WTC11 (cell line): ENCODE measurements at regions not wholly inside any gene's neighbourhood (a gene's known extent, or its start where the extent isn't known, plus 50 kb on each side); places are given as distances from the start of the nearest gene placed in this dataset.

Source experiments
- CREM ChIP-seq: sonication (generic); formaldehyde crosslinking; IDR thresholded peaks from 2 replicates; pipeline ENCODE4 v1.8.1; 2022; ENCODE audit warnings: mild to moderate bottlenecking, missing genetic modification reagents, moderate library complexity
- GABPB1 ChIP-seq: sonication (generic); formaldehyde crosslinking; IDR thresholded peaks from 2 replicates; pipeline ENCODE4 v1.8.1; 2023; ENCODE audit warnings: mild to moderate bottlenecking, missing genetic modification reagents
- NR3C1 ChIP-seq: sonication (generic); formaldehyde crosslinking; conservative IDR thresholded peaks from 2 replicates; pipeline ENCODE4 v1.8.1; 2023; ENCODE audit warnings: low read depth, mild to moderate bottlenecking, missing genetic modification reagents
- RORB ChIP-seq: fragments of 250-450 bp; sonication (Bioruptor Pico); IDR thresholded peaks from 2 replicates; pipeline ENCODE4 v1.9.0; 2021; ENCODE audit warnings: mild to moderate bottlenecking
- TP53 ChIP-seq: sonication (generic); formaldehyde crosslinking; IDR thresholded peaks from 2 replicates; pipeline ENCODE4 v1.8.1; 2023; ENCODE audit warnings: mild to moderate bottlenecking, missing genetic modification reagents
- TF ChIP-seq, protein P1 (sequence below): fragments of 200-600 bp; IDR thresholded peaks from 2 replicates; pipeline ENCODE4 v1.8.0; 2022; ENCODE audit warnings: antibody characterized with exemption
- TF ChIP-seq, protein P2 (sequence below): sonication (generic); formaldehyde crosslinking; IDR thresholded peaks from 2 replicates; pipeline ENCODE4 v1.8.0; 2022; ENCODE audit warnings: mild to moderate bottlenecking, missing genetic modification reagents
- TF ChIP-seq, protein P3 (sequence below): sonication (generic); formaldehyde crosslinking; IDR thresholded peaks from 2 replicates; pipeline ENCODE4 v1.8.1; 2023; ENCODE audit warnings: mild to moderate bottlenecking, missing genetic modification reagents, moderate library complexity
- TF ChIP-seq, protein P4 (sequence below): fragments of 250-450 bp; sonication (Bioruptor Pico); IDR thresholded peaks from 2 replicates; pipeline ENCODE4 v1.9.0; 2021; ENCODE audit warnings: moderate library complexity, mild to moderate bottlenecking, inconsistent platforms, borderline replicate concordance

DNA sequence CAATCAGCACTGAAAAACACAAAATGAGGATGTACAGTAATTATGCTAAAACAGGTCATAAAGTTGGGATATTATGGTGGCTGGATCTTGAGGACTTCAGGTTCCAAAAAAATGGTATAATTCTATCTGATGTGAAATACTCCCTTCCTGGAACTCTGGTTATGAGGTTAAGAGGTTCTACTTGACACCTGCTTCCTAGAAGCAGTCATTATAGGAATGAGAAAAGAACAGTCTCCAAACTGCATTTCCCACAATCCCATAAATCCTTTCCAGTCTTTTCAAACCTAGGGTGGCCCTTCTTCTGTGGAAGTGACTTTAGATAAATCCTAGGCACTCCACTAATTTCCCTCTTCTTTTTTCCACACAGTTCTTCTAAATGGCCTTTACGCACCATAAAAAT lies 63.7 kb upstream of the OR10AD1 start:
- TF ChIP-seq GABPB1 (CRISPR knock-in tag) = no peak
- TF ChIP-seq, protein P1, sequence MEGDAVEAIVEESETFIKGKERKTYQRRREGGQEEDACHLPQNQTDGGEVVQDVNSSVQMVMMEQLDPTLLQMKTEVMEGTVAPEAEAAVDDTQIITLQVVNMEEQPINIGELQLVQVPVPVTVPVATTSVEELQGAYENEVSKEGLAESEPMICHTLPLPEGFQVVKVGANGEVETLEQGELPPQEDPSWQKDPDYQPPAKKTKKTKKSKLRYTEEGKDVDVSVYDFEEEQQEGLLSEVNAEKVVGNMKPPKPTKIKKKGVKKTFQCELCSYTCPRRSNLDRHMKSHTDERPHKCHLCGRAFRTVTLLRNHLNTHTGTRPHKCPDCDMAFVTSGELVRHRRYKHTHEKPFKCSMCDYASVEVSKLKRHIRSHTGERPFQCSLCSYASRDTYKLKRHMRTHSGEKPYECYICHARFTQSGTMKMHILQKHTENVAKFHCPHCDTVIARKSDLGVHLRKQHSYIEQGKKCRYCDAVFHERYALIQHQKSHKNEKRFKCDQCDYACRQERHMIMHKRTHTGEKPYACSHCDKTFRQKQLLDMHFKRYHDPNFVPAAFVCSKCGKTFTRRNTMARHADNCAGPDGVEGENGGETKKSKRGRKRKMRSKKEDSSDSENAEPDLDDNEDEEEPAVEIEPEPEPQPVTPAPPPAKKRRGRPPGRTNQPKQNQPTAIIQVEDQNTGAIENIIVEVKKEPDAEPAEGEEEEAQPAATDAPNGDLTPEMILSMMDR = no peak
- TF ChIP-seq RORB = no peak
- TF ChIP-seq CREM (CRISPR knock-in tag) = no peak
- TF ChIP-seq NR3C1 = no peak
- TF ChIP-seq, protein P2, sequence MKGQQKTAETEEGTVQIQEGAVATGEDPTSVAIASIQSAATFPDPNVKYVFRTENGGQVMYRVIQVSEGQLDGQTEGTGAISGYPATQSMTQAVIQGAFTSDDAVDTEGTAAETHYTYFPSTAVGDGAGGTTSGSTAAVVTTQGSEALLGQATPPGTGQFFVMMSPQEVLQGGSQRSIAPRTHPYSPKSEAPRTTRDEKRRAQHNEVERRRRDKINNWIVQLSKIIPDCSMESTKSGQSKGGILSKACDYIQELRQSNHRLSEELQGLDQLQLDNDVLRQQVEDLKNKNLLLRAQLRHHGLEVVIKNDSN = no peak
- TF ChIP-seq, protein P3, sequence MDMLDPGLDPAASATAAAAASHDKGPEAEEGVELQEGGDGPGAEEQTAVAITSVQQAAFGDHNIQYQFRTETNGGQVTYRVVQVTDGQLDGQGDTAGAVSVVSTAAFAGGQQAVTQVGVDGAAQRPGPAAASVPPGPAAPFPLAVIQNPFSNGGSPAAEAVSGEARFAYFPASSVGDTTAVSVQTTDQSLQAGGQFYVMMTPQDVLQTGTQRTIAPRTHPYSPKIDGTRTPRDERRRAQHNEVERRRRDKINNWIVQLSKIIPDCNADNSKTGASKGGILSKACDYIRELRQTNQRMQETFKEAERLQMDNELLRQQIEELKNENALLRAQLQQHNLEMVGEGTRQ (CRISPR knock-in tag) = no peak
- TF ChIP-seq, protein P4, sequence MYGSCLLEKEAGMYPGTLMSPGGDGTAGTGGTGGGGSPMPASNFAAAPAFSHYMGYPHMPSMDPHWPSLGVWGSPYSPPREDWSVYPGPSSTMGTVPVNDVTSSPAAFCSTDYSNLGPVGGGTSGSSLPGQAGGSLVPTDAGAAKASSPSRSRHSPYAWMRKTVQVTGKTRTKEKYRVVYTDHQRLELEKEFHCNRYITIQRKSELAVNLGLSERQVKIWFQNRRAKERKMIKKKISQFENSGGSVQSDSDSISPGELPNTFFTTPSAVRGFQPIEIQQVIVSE (CRISPR knock-in tag) = no peak
- TF ChIP-seq TP53 = no peak
